SK-N-SH (cell line): ENCODE measurements at regions not wholly inside any gene's neighbourhood (a gene's known extent, or its start where the extent isn't known, plus 50 kb on each side); places are given as distances from the start of the nearest gene placed in this dataset.
A peak's percentile ranks its signal among the peaks of the same experiment; 100 is the strongest.

Experiments
- CTCF ChIP-seq: fragments of 200-600 bp; sonication (generic); IDR thresholded peaks from 2 replicates; pipeline ENCODE4 v1.6.1; 2017; ENCODE audit warnings: antibody characterized with exemption, mild to moderate bottlenecking, moderate library complexity
- EP300 ChIP-seq, 2 experiments: IDR thresholded peaks; 2 replicates each; pipeline versions ENCODE4 v1.4.0 to v1.6.1; 2012; ENCODE audit warnings: borderline replicate concordance in 1 of 2, low read depth in 1 of 2, low read length in 1 of 2
- EZH2phosphoT487 ChIP-seq: fragments of 200-600 bp; sonication (generic); IDR thresholded peaks from 2 replicates; pipeline ENCODE4 v1.6.1; 2017; ENCODE audit warnings: low read depth, mixed run types, mild to moderate bottlenecking, antibody characterized with exemption, moderate library complexity, borderline replicate concordance
- FOXJ3 ChIP-seq: sonication (generic); formaldehyde crosslinking; IDR thresholded peaks from 2 replicates; pipeline ENCODE4 v1.5.1; 2020; ENCODE audit warnings: mild to moderate bottlenecking, missing genetic modification reagents
- GABPA ChIP-seq: IDR thresholded peaks from 2 replicates; pipeline ENCODE4 v1.4.0; 2012; ENCODE audit warnings: low read depth, mild to moderate bottlenecking
- GATA2 ChIP-seq: sonication (generic); formaldehyde crosslinking; IDR thresholded peaks from 2 replicates; pipeline ENCODE4 v1.5.0; 2020; ENCODE audit warnings: mild to moderate bottlenecking, missing genetic modification reagents
- POLR2AphosphoS5 ChIP-seq: IDR thresholded peaks from 2 replicates; pipeline ENCODE4 v1.6.1; 2012; ENCODE audit warnings: low read depth, low read length
- RCOR1 ChIP-seq: fragments of 150-350 bp; IDR thresholded peaks from 2 replicates; pipeline ENCODE4 v1.6.1; 2017; ENCODE audit warnings: antibody characterized with exemption, low read length
- RXRA ChIP-seq: IDR thresholded peaks from 2 replicates; pipeline ENCODE4 v1.4.0; 2012; ENCODE audit warnings: low read depth, mild to moderate bottlenecking, borderline replicate concordance
- USF2 ChIP-seq: fragments of 150-350 bp; IDR thresholded peaks from 2 replicates; pipeline ENCODE4 v1.6.1; 2017; ENCODE audit warnings: antibody characterized with exemption, low read length, low read depth, borderline replicate concordance
- TF ChIP-seq, protein P1 (sequence below): IDR thresholded peaks from 2 replicates; pipeline ENCODE4 v1.4.0; 2012; ENCODE audit warnings: low read depth, borderline replicate concordance

GRCh38 chr3:115385774-115386730, 237.3 kb upstream of the GAP43 start:
- no peak for TF ChIP-seq POLR2AphosphoS5
- TF ChIP-seq RCOR1 = no peak
- no peak for TF ChIP-seq RXRA
- peak in 1 of 2 experiments; percentile 68; a peak in 1 of 4 replicates for TF ChIP-seq EP300 (IDR thresholded peaks at IDR 0.05; ENCODE audit: borderline replicate concordance in 1 of 2, low read depth in 1 of 2, low read length in 1 of 2)
- no peak for TF ChIP-seq USF2
- no peak for TF ChIP-seq GABPA
- no peak for TF ChIP-seq EZH2phosphoT487
- no peak for TF ChIP-seq CTCF
- TF ChIP-seq, protein P1, sequence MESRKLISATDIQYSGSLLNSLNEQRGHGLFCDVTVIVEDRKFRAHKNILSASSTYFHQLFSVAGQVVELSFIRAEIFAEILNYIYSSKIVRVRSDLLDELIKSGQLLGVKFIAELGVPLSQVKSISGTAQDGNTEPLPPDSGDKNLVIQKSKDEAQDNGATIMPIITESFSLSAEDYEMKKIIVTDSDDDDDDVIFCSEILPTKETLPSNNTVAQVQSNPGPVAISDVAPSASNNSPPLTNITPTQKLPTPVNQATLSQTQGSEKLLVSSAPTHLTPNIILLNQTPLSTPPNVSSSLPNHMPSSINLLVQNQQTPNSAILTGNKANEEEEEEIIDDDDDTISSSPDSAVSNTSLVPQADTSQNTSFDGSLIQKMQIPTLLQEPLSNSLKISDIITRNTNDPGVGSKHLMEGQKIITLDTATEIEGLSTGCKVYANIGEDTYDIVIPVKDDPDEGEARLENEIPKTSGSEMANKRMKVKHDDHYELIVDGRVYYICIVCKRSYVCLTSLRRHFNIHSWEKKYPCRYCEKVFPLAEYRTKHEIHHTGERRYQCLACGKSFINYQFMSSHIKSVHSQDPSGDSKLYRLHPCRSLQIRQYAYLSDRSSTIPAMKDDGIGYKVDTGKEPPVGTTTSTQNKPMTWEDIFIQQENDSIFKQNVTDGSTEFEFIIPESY = no peak
- no peak for TF ChIP-seq FOXJ3 (CRISPR knock-in tag)
- peak; percentile 44 for TF ChIP-seq GATA2
